ENCODE measurements at regions not wholly inside any gene's neighbourhood (a gene's known extent, or its start where the extent isn't known, plus 50 kb on each side); places are given as distances from the start of the nearest gene placed in this dataset.

DNA sequence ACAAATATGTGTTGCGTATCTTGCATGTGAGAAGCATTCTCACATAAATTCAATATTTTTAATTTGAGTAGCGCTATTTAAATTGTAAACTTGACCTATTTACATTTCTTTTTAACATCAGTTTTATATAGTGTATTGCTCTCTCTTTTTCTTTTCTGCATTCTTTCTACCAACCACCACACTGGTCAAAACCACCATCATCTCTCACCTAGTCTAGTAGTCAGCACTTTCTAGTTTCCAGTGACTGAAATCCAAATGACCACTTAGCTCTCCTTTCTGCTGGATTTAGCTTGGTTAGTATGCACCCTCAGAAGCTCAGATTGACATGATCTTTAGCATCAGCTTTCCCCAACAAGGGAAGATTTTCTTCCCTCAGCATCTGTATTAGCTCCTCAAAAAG lies 73.2 kb upstream of the HCRTR2 start:
- TF ChIP-seq, protein P1, sequence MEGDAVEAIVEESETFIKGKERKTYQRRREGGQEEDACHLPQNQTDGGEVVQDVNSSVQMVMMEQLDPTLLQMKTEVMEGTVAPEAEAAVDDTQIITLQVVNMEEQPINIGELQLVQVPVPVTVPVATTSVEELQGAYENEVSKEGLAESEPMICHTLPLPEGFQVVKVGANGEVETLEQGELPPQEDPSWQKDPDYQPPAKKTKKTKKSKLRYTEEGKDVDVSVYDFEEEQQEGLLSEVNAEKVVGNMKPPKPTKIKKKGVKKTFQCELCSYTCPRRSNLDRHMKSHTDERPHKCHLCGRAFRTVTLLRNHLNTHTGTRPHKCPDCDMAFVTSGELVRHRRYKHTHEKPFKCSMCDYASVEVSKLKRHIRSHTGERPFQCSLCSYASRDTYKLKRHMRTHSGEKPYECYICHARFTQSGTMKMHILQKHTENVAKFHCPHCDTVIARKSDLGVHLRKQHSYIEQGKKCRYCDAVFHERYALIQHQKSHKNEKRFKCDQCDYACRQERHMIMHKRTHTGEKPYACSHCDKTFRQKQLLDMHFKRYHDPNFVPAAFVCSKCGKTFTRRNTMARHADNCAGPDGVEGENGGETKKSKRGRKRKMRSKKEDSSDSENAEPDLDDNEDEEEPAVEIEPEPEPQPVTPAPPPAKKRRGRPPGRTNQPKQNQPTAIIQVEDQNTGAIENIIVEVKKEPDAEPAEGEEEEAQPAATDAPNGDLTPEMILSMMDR (conservative IDR thresholded peaks at IDR 0.05; ENCODE audit: low read length): no peak
- TF ChIP-seq EZH2phosphoT487 (IDR thresholded peaks at IDR 0.05; ENCODE audit: borderline replicate concordance): no peak

All from Loucy (cell line).